22Rv1 (cell line): ENCODE measurements at regions not wholly inside any gene's neighbourhood (a gene's known extent, or its start where the extent isn't known, plus 50 kb on each side); places are given as distances from the start of the nearest gene placed in this dataset.

Experiments
- H3K27ac ChIP-seq: fragments of 450-650 bp; 2 replicates; pipeline ENCODE4 v1.5.1; 2017
- ZFX ChIP-seq: fragments of 450-650 bp; IDR thresholded peaks from 2 replicates; pipeline ENCODE4 v1.6.1; 2017; ENCODE audit warnings: antibody characterized with exemption, borderline replicate concordance
- TF ChIP-seq, protein P1 (sequence below): fragments of 450-650 bp; IDR thresholded peaks from 2 replicates; pipeline ENCODE4 v1.5.1; 2017; ENCODE audit warnings: mild to moderate bottlenecking

DNA sequence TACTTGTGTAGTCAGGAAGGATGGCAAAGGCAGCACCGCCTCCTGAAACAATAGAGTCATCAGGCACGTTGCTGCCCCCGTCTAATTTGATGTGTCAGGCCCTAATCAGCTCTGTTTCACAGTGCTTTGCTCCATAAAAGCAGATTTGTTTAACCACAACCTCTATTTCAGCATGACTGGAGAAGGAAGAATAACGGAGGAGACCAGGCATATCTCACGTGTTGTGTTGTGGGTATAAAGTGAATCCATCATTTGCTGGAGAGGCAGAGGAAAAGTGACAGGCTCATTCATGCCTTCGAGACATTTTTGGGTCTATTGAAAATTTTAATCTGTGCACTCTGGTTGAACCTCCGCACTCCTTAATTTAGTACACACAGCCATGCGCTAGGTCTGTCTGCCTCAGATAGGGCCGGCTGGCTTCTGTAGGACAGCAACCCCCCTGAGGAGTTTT lies 940.4 kb upstream of the SLC10A2 start:
- TF ChIP-seq, protein P1, sequence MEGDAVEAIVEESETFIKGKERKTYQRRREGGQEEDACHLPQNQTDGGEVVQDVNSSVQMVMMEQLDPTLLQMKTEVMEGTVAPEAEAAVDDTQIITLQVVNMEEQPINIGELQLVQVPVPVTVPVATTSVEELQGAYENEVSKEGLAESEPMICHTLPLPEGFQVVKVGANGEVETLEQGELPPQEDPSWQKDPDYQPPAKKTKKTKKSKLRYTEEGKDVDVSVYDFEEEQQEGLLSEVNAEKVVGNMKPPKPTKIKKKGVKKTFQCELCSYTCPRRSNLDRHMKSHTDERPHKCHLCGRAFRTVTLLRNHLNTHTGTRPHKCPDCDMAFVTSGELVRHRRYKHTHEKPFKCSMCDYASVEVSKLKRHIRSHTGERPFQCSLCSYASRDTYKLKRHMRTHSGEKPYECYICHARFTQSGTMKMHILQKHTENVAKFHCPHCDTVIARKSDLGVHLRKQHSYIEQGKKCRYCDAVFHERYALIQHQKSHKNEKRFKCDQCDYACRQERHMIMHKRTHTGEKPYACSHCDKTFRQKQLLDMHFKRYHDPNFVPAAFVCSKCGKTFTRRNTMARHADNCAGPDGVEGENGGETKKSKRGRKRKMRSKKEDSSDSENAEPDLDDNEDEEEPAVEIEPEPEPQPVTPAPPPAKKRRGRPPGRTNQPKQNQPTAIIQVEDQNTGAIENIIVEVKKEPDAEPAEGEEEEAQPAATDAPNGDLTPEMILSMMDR = no peak
- no peak overlapping the region for H3K27ac ChIP-seq

DNA sequence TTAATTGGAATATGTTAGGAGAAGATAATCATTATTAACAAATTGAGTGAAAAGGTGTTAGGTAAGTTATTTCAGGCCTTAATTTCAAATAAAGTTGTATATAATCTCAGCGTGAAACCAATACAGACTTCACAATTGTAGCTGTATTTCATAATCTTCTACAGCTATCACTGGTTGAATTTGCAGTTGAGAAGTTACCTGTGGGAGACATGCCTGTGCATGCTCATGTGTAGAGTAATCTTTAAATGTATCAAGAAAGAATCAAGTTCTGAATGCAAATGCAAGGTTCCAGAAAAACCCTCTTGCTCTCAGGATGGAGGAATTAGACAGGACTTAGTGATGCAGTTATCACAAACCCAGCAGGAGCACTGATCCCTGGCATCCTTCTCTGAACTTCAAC lies 938.4 kb upstream of the SLC10A2 start:
- no peak overlapping the region for H3K27ac ChIP-seq

GRCh38 chr13:104002216-104002615 lies 936.0 kb upstream of the SLC10A2 start:
- H3K27ac ChIP-seq = no peak overlapping the region
- TF ChIP-seq, protein P1 = no peak
- TF ChIP-seq ZFX = no peak

More for the DNA sequence above, 938.4 kb upstream of the SLC10A2 start:
- no peak for TF ChIP-seq ZFX
- TF ChIP-seq, protein P1 = no peak

- no peak overlapping the region for H3K27ac ChIP-seq
- TF ChIP-seq ZFX = no peak
- TF ChIP-seq, protein P1 = no peak
Observed at GRCh38 chr13:104001766-104002165, 935.5 kb upstream of the SLC10A2 start.

- TF ChIP-seq, protein P1 = no peak
- no peak for TF ChIP-seq ZFX
- H3K27ac ChIP-seq = no peak overlapping the region
Observed at GRCh38 chr13:103996733-103997132, 930.5 kb upstream of the SLC10A2 start.

GRCh38 chr13:103983948-103984347 lies 917.7 kb upstream of the SLC10A2 start:
- TF ChIP-seq ZFX = no peak
- TF ChIP-seq, protein P1 = no peak
- no peak overlapping the region for H3K27ac ChIP-seq

DNA sequence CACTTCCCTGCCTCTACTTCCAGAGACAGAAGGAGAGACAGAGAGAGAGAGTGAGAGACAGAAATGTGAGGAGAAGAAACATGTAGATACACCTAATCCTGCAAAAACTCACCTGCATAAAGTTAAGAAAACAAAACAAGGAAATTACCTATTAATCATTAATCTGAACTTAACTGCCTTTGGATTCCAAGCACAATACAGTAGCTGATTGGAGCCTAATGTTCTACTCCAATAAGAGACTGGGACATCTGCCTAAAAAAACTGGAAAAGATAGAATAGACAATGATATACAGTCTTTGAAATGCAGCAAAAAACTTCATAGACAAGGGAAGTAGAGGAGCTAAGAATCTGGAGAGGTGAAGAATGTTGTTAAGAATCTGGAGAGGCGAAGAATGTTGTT lies 910.2 kb upstream of the SLC10A2 start:
- H3K27ac ChIP-seq = peak overlapping the region; percentile 51
- no peak for TF ChIP-seq ZFX
- TF ChIP-seq, protein P1 = no peak
